HEK293 (cell line): ENCODE measurements at regions not wholly inside any gene's neighbourhood (a gene's known extent, or its start where the extent isn't known, plus 50 kb on each side); places are given as distances from the start of the nearest gene placed in this dataset.

ENCODE experiments used
- BCL11B ChIP-seq: fragments of 450-650 bp; formaldehyde crosslinking; IDR thresholded peaks from 2 replicates; pipeline ENCODE4 v1.5.1; 2016; ENCODE audit warnings: low read depth, missing biosample characterization, missing genetic modification characterization
- ZNF302 ChIP-seq: fragments of 450-650 bp; formaldehyde crosslinking; IDR thresholded peaks from 2 replicates; pipeline ENCODE4 v1.5.1; 2016; ENCODE audit warnings: missing biosample characterization, missing genetic modification characterization, low read depth
- ZNF549 ChIP-seq: fragments of 450-650 bp; IDR thresholded peaks from 2 replicates; pipeline ENCODE4 v1.5.1; 2018; ENCODE audit warnings: missing biosample characterization, missing genetic modification characterization, mild to moderate bottlenecking, inconsistent platforms, moderate library complexity
- ZNF660 ChIP-seq: fragments of 450-650 bp; IDR thresholded peaks from 2 replicates; pipeline ENCODE4 v1.5.1; 2018; ENCODE audit warnings: missing biosample characterization, mild to moderate bottlenecking, missing genetic modification characterization
- TF ChIP-seq, protein P1 (sequence below): fragments of 450-650 bp; formaldehyde crosslinking; IDR thresholded peaks from 2 replicates; pipeline ENCODE4 v1.5.1; 2016; ENCODE audit warnings: missing biosample characterization, missing genetic modification characterization
- TF ChIP-seq, protein P2 (sequence below): fragments of 450-650 bp; formaldehyde crosslinking; IDR thresholded peaks from 2 replicates; pipeline ENCODE4 v1.5.1; 2016; ENCODE audit warnings: missing biosample characterization, missing genetic modification characterization
- TF ChIP-seq, protein P3 (sequence below): fragments of 450-650 bp; formaldehyde crosslinking; IDR thresholded peaks from 2 replicates; pipeline ENCODE4 v1.5.1; 2016; ENCODE audit warnings: missing biosample characterization, missing genetic modification characterization

- no peak for TF ChIP-seq ZNF302
- TF ChIP-seq, protein P1, sequence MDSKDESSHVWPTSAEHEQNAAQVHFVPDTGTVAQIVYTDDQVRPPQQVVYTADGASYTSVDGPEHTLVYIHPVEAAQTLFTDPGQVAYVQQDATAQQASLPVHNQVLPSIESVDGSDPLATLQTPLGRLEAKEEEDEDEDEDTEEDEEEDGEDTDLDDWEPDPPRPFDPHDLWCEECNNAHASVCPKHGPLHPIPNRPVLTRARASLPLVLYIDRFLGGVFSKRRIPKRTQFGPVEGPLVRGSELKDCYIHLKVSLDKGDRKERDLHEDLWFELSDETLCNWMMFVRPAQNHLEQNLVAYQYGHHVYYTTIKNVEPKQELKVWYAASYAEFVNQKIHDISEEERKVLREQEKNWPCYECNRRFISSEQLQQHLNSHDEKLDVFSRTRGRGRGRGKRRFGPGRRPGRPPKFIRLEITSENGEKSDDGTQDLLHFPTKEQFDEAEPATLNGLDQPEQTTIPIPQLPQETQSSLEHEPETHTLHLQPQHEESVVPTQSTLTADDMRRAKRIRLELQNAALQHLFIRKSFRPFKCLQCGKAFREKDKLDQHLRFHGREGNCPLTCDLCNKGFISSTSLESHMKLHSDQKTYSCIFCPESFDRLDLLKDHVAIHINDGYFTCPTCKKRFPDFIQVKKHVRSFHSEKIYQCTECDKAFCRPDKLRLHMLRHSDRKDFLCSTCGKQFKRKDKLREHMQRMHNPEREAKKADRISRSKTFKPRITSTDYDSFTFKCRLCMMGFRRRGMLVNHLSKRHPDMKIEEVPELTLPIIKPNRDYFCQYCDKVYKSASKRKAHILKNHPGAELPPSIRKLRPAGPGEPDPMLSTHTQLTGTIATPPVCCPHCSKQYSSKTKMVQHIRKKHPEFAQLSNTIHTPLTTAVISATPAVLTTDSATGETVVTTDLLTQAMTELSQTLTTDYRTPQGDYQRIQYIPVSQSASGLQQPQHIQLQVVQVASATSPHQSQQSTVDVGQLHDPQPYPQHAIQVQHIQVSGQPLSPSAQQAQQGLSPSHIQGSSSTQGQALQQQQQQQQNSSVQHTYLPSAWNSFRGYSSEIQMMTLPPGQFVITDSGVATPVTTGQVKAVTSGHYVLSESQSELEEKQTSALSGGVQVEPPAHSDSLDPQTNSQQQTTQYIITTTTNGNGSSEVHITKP (tag by site-specific recombination), result no peak
- TF ChIP-seq, protein P2, sequence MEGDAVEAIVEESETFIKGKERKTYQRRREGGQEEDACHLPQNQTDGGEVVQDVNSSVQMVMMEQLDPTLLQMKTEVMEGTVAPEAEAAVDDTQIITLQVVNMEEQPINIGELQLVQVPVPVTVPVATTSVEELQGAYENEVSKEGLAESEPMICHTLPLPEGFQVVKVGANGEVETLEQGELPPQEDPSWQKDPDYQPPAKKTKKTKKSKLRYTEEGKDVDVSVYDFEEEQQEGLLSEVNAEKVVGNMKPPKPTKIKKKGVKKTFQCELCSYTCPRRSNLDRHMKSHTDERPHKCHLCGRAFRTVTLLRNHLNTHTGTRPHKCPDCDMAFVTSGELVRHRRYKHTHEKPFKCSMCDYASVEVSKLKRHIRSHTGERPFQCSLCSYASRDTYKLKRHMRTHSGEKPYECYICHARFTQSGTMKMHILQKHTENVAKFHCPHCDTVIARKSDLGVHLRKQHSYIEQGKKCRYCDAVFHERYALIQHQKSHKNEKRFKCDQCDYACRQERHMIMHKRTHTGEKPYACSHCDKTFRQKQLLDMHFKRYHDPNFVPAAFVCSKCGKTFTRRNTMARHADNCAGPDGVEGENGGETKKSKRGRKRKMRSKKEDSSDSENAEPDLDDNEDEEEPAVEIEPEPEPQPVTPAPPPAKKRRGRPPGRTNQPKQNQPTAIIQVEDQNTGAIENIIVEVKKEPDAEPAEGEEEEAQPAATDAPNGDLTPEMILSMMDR (tag by site-specific recombination), result no peak
- no peak for TF ChIP-seq BCL11B
- TF ChIP-seq, protein P3, sequence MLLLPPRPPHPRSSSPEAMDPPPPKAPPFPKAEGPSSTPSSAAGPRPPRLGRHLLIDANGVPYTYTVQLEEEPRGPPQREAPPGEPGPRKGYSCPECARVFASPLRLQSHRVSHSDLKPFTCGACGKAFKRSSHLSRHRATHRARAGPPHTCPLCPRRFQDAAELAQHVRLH (tag by site-specific recombination), result no peak
- TF ChIP-seq ZNF660 (tag by site-specific recombination), result no peak
- no peak for TF ChIP-seq ZNF549 (tag by site-specific recombination)
Observed at GRCh38 chr18:40534723-40535122, 1420.3 kb upstream of the PIK3C3 start.
